Esophagus muscularis mucosa (tissue), 3 donors: ENCODE measurements at regions not wholly inside any gene's neighbourhood (a gene's known extent, or its start where the extent isn't known, plus 50 kb on each side); places are given as distances from the start of the nearest gene placed in this dataset.
"Not testable (repeated sequence)": the region's sequence is repeated elsewhere in the genome, so short reads cannot be mapped to it uniquely, and the experiment has no call there.

Experiments
- CTCF ChIP-seq, 3 experiments: fragments of 200-600 bp in 2 of 3; fragments of 450-650 bp in 1 of 3; sonication (generic) in 2 of 3; IDR thresholded peaks; one replicate each; pipeline ENCODE4 v1.5.1; 2017 to 2019; ENCODE audit warnings: antibody characterized with exemption in 3 of 3, mild to moderate bottlenecking in 2 of 3, moderate library complexity in 1 of 3
- EP300 ChIP-seq: sonication (generic); formaldehyde crosslinking; IDR thresholded peaks from one replicate; pipeline ENCODE4 v1.6.1; 2017; ENCODE audit warnings: antibody characterized with exemption

GRCh38 chr22:11302904-11303303 is 4225.1 kb upstream of the OR11H1 start:
- TF ChIP-seq EP300; CTCF (IDR thresholded peaks at IDR 0.05): not testable (repeated sequence)
